ENCODE measurements at regions not wholly inside any gene's neighbourhood (a gene's known extent, or its start where the extent isn't known, plus 50 kb on each side); places are given as distances from the start of the nearest gene placed in this dataset.

DNA sequence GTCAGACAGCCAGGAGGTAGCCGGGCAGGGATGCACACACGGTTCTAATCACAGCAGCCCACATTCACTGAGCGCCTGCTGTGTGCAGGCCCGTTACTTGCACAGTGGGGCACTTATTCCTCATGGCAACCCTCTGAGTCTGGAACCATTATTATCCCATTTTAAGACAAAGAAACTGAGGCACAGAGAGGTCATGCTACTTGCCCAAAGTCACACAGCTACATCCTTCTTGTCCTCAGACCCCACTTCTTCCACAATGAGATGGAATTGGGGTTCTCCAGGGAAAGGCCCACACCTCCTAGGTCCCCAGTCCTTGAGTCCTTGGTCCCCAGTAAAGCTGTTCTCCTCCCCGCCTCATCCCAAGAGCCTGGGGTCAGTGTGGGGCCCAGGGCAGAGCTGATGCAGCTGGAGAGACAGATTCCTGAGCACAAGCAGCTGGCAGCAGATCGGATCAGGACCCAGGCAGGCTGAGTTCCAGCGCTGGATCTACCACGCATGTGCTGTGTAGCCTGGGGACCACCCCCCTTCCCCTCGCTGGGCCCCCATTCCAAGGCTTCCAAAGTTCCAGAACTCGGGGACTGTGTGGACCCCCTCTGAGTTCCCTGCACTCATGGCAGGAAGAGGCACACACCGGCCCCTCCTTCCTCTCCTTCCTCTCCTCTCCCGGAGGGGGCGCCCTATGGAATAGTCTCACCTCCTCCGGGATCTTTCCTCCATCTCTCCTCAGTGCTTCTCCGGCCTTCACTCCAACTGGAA lies 393.4 kb downstream of the MATN1 start:
- TF ChIP-seq GATA3 (IDR thresholded peaks at IDR 0.05; ENCODE audit: low read depth, low read length) (no peak), GATA2 (IDR thresholded peaks at IDR 0.05; ENCODE audit: low read depth, low read length) (no peak)

Measured in SH-SY5Y (cell line).